Breast epithelium (tissue), 3 donors: ENCODE measurements at regions not wholly inside any gene's neighbourhood (a gene's known extent, or its start where the extent isn't known, plus 50 kb on each side); places are given as distances from the start of the nearest gene placed in this dataset.

Experiments
- CTCF ChIP-seq, 3 donors: fragments of 450-650 bp; IDR thresholded peaks; one replicate each; pipeline ENCODE4 v1.5.1; 2016 to 2017; ENCODE audit warnings: antibody characterized with exemption in 3 of 3, mild to moderate bottlenecking in 3 of 3, moderate library complexity in 3 of 3
- POLR2A ChIP-seq: fragments of 450-650 bp; IDR thresholded peaks from one replicate; pipeline ENCODE4 v1.6.1; 2016; ENCODE audit warnings: antibody characterized with exemption, mild to moderate bottlenecking, moderate library complexity

GRCh38 chr11:92130421-92130831 lies 94.2 kb upstream of the FAT3 start:
- TF ChIP-seq CTCF (IDR thresholded peaks at IDR 0.05), result no peak
- no peak for TF ChIP-seq POLR2A
